Activated gamma-delta T cell (primary cell): ENCODE measurements at regions not wholly inside any gene's neighbourhood (a gene's known extent, or its start where the extent isn't known, plus 50 kb on each side); places are given as distances from the start of the nearest gene placed in this dataset.

Experiments used
- DNase-seq: peaks from one replicate; lab custom pipeline; 2025; lab: John Stamatoyannopoulos, UW

DNA sequence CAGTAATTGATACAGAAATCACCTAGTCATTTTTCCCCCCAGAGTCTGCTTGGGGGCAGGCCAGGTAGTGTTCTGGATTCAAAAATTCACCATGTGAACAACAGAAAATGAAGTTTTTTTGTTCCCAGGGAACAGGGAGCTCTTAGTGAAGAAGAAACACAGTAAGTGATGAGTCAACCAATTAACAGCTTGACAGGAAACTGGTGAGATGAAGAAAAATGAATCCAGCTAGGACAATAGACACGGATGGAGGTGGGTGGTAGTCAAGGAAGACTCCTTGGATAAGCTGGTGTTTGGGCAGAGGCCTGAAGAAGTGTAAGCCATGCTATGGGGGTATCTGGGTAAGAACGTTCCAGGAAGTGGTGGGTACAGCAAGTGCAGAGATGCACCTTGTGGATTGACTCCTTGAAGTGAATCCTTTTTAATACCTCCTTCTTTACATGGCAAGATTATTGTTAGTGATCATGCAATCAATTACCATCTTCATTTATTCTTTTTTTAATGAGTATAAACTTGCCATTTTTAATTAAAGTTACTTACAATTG lies 339.9 kb upstream of the RGMA start:
- DNase-seq = no peak

DNA sequence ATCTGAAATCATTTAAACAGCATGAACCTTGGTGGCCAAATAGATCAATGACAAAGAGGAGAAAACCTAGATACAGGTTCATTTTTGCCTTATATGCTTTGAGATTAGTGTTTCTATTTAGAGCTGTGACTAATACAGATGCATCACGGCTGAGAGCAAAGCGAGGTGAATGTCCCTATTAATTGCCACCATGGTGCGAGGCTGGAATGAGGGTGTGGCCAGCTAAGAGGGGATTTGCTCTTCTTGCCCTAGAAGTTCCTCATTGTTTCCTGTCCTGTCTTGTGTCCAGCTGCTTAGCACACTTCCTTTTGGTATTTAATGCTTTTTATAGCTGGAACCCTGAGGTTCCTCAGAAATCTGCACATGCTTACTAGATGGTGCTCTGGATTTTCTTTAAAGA lies 339.1 kb upstream of the RGMA start:
- no peak for DNase-seq

DNA sequence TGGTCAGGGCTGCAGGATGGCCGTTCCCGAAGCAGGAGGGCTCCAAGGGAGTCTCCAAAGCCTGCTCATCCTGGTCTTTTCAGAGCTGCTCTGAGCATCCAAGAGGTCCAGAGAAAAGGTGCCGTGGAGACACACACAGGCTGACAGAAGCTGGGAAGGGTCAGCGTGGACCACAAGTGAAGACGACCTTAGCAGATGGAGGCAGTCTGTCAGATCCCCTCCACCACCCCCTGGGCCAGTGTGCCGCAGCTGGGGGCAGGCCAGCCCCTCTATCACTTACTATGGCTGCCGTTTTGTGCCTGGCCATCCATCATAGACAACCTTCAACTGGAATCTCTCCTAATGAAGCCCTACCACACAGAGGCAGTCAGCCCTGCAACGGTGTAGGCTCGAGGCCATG lies 335.1 kb upstream of the RGMA start:
- DNase-seq = no peak

DNA sequence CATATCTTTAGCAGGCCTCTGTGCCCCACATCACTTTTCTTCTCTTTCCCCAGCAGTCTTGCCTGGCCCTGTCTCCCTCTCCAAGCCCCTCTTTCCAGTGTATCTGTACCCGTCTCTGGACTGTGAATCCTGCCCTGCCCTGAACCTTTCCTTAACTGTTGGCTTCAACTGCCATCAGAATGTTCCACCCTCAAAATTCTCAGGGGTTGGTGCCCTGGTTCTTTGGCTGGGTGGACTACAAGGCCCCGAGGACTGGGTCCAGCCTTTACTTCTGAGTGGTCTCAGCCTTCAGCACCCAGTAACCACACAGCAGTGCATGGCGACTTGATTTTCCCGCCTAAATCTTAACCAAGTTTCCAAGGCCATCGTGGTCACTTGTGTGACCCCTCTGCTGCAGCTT lies 333.5 kb upstream of the RGMA start:
- no peak for DNase-seq

DNA sequence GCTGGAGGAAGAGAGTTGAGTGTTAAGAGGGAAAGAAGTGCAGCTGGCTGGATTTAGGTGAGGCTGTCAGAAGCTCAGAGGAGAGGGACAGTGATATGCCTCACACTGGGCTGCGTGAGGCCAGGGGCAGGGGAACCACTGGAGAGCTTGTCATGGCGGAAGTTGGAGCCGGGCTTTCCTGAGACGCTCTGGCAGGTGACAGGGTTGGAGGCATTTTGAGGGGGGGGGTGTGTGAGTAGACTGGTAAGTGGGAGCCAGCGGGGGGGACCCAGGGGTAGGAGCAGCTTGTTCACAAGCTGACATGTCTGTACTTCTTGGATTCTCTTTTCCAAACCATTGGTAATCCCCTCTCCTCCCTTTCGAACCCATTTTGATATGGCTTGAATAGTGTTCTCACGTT lies 331.5 kb upstream of the RGMA start:
- no peak for DNase-seq

DNA sequence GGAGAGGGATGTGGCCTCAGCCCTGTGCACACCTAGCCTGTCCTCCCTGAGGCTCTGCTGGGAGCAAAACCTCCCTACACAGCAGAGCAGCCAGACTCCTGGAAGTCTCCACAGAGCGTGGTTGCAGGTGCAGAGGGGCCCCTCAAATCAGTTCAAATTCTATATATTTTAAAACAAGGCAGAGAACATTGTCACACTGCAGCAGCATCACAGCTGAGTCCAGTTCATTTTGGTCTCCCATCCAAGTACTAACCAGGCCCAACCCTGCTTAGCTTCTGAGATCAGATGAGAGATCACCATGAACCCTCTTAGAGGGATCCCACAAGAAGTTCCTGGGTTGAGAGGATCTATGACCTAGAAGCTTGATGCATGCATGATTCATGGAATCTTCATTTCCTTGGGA lies 331.0 kb upstream of the RGMA start:
- DNase-seq = no peak

DNA sequence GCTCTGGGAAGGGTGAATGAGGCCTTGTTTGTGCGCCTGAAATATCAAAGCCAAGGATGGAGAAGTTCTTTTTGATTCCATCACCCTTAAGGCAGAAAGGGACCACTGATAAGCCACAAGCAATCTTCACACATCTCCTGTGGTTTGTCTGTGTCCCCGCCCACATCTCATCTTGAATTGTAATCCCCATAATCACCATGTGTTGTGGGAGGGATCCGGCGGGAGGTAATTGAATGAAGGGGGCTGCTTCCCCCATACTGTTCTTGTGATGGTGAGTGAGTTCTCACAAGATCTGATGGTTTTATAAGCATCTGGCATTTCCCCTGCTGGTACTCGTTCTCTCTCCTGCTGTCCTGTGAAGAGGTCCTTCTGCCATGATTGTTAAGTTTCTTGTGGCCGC lies 329.6 kb upstream of the RGMA start:
- DNase-seq = no peak

DNA sequence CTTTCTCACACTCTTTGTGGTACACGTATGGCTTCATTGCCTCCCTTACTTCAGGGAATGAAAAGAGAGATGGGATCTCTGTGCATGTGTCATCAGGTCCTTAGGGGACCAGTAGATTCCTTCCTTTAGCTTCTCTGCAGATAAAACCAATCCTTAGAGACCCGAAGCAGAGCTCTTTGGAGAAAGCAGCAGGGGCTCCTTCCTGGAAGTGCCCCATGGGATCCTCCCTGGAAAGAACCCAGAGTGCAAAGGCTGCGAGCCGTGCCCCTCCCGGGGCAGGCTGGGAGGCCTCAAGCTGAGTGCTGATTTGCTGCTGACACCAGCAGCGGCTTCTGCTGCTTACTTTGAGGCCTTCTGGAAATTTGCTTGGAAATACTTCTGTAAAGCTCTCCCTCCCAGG lies 328.6 kb upstream of the RGMA start:
- no peak for DNase-seq

DNA sequence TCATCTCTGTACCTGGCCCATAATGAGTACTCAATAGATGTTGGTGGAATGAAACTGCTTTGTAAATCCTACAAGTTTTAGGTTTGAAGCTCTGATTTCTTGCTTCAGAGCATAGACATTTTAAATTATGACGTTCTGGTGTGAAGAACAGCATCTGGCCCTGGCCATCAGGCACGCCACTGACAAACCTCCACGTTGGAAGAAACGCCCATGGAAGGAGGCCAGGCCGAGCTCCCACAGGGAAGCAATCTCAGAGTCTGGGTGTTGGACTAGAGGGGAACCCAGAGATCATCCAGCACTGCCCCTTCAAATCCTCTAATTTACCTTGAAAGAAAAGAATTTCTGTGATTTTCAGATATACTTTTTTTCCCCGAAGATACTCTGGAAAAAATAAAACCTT lies 328.1 kb upstream of the RGMA start:
- no peak for DNase-seq

DNA sequence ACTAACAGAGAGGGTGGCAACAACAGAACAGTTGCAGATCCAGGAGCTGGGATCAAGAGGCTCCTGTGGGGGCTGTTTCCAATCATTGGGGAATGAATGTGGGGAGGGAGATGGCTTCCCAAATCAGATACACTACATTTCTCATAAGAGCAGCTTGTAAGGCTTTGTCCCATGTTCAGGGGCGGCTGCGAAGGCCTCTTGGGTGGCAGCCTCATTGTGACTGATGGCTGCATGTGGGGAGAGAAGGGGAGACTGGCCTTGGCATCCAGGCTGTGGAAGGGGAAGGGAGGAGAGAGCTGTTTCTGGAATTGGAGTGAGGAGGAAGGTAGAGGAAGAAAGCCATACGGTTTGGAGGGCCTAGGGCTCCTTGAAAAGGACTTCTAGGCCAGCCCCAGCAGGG lies 326.6 kb upstream of the RGMA start:
- DNase-seq = no peak

DNA sequence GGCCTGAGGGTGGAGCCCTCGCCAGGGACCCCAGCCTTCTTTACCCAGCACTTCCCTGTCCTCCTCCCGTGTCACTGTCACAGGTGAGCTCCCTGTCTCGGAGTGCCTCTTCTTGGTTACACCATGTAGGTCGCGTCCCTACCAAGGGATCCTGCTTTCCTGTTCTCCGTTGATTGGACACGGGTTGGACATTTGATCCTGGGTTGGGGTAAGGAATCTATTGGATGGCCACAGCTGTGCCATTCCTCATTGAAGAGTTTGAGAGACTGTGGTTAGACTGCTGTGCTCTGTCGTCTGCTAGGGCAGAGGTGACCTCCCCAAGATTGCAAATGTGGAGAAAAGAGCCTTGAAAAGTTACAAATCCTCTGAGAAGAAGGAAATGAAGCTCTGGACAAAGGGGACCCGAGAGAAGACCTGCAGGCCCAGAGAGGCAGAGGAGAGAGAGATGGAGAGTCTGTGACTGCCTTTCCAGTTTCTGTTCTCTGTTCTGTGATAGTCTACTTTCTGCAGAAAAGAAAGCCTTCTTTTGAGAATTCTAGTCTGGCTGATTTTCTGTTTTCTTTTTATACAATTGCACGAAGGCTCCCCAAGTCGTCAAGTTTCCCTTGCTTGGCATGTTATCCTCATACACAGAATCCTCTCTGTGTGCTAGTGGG lies 325.7 kb upstream of the RGMA start:
- DNase-seq = no peak

DNA sequence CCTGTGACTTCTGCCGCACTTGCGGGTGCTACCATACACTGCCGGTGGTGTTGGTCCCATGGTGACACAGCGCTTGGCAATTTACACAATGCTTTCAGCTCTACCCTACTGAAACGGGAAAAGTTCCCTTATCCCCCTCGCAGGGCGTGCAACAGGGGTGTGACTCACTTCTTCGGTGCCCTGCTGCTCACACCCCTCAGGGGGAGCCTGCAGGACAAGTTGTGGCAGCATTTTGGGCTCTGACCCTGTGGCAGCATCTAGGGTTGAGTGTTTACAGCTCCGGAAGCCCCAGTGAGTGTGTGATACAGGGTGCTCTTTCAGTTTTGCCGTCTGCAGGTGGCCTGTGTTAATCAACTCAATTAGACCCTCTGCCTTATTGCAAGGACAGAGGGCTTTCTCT lies 324.7 kb upstream of the RGMA start:
- DNase-seq = no peak

DNA sequence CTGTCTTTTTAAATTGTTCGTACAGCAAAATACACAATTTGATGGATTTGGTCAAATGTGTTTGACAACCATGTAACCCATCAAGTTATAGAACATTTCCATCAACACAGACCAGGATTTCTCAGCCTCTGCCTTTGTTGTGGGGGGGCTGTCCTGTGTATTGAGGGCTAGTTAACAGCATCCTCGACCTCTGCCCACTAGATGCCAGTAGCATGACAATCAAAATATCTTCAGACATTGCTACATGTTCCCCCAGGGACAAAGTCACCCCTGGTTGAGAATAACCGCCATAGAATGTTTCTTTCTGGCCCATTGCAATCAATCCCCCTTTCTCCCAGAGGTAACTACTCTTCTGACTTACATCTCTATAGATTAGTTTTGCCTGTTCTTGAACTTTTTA lies 310.1 kb upstream of the RGMA start:
- no peak for DNase-seq

DNA sequence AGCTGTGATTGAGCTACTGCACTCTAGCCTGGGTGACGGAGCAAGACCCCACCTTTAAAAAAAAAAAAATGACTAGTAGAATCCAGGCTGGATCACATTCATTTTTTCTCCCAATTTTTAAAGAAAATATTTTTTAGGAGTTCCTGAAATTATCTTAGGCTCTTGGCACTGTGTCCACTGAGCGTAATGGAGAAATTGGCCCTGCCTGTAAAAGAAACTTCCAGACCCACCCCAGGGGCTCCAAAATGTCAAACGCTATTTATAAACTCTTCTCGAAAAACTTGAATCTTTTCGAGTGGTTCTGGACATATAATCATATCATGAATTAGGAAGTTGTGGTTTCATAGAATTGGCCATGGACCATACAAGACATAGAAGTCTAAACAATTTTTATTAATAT lies 300.2 kb upstream of the RGMA start:
- DNase-seq = no peak

DNA sequence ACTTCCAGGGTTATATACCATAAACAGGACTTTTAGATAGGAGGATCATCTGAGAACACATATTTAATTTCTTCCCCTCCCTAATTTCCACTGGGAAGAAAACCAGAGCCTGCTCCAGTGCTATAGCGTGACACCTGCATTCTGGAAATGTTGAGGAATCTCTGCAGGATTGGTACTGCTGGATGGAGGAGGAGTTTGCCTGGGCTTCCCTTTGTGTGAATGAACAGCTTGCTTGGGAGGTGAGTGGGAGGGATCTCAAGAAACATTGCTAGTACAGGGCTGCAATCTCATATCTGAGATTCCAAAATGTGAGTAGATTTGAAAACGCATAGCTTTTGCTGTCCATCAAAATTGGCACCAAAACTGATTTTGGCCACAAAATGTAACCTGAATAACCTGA lies 295.9 kb upstream of the RGMA start:
- no peak for DNase-seq

DNA sequence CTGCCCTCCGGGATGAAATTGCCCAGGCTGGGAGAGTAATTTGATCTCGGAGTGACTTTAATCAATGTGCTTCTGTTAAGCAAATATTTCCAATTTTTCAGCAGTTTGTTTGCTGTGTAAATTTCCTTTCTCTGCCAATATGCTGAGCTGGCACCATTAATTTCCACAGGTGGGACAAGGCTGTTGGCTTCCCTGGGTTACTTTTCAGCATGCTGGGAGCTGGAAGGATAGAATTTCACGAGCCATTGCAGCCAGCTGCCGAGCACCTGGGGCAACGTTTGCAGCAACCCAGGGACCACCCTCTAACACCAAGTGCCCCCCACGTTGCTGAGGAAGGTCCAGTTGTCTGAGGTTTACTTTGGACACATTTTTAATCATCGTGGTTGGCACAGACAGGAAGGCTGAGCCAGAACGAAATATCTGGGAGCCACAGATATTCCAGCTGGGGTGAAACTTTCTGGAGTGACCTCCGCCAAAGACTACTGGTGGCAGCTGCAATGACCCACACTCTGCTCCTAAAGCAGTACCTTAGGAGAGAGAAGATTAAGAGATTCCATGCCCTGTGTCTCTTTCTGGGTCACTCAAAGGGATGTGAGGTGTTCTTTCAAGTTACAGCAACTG lies 293.3 kb upstream of the RGMA start:
- no peak for DNase-seq

DNA sequence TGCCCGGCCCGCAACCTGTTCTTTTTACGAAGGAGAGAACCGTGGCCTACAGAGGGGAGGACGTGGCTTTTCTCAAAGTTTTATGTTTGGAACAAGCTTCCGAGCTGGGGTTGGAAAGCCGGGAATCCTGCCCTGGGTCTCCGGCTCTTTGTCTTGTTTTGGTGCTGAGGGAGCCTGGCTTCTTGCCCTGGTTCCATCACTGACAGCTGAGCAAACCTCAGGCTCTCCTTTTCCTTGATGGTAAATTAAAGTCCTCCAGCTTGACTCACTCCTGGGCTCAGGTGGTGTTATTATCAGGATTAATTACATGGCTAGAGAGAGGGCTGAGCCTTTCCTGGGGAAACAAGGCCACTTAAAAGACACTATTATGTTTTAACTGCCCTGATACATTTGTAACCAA lies 289.5 kb upstream of the RGMA start:
- no peak for DNase-seq

DNA sequence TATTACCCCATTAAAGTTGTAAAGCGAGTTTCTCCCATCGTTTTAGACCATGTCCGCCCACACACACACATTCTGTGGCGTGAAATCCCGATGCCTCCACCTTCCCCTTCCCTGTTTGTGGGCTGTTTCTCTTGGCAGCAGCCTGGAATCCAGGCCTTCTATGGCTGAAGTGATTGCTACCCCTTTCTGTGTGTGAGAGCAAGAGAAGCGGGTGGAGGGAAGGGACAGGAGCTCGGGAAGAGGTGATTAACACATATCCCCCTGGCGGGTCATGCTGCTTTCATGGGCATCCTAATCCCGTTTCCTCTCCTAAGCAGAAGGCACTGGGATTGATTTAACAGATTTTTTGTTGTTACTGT lies 283.8 kb upstream of the RGMA start:
- DNase-seq = no peak

DNA sequence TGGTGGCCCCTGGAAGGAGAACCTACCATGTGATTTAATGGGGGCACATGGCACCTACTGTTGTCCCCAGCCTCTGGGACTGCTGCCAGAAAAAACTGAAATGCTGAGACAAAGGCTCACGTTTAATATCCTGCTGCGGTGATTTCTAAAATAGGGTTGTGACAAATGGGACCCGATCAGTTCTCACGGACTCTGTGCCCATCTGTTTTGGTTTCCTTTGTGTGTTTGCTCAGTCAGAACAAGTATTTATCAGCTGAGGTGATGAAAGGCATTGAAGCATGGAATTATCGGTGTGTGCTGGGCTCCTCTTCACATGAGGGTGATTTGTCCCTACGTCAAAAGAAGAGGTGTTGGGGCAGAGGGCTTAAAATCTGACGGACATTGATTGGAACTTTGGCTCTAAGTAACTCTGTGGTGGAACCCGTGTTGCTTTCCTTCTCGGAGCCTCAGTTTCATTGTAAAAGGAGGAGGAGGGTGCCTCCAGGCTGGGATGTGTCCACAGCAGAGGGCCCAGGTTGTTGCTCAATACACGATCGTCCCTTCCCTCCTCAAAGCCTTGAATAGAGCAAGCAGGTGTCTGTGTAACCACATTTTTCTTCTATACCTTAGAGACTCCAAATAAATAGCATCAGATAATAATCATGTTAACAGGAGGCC lies 283.3 kb upstream of the RGMA start:
- no peak for DNase-seq

DNA sequence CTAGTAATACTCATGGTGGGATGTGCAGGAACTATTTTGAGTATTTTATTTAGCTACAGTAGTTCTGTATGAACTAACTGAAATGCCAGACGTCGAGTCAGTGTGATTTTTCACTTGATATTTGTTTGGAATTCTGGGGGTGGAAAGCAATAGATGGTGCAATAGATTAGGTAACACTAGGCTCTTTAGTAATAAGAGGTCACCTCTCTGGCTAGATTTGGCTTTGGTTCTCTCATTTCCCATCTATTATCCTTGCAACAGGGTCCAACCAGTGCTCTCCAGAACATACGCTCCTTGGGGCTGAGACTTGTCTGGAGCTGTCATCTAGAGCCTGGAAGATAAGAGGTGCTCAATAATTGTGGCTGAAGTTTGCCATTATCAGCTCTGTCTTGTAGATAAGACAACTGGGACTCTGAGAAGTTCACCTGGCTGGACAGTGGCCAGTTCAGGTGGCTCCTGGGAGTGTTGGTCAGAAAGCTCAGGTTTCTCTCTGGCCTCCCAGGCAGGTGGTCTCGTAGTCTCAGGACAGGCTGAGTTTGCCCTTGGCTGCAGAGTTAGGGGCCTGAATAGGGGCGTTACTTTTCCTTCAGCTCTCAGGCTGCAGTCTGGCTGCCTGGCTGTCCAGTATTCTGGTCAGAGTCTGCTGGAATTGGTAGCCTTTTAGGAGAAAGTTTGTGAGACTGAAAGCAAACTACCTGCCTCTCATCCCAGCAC lies 277.5 kb upstream of the RGMA start:
- DNase-seq = no peak

DNA sequence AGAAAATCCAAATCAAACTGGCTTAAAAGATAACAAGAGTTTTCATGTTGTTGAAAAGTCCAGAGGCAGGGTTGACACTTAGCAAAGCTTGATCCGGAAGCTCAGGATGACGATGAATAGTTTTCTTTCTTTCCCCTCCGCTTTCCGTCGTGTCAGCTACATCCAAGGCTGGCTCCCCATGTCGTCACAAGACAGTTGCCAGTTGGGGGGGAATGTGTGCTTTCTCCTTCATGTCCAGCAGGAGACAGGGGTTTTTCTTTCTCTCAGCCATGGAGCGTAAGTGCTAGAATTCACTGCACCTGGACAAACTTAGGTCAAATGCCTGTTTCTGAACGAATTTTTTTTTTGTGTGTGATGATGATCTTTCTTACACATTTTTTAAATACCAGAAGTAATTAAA lies 273.8 kb upstream of the RGMA start:
- no peak for DNase-seq

DNA sequence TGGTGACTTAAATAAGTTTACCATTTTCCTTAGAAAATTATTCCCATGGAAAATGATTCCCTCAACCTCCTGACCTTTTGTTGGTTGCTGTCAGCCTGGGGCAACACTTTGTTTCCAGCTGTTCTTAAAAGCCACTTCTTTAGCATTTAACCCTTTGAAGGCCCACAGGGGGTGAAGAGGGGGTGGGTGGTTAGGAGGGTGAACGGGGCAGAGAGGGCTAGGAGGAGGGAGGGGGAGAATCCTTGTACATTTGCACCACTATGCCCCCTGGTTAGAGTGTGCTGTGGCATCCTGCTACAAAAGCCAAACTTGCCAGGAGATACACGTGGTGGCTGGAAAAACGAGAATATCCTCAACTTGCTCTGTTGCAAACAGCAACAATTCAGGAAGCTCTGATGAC lies 273.2 kb upstream of the RGMA start:
- DNase-seq = no peak

DNA sequence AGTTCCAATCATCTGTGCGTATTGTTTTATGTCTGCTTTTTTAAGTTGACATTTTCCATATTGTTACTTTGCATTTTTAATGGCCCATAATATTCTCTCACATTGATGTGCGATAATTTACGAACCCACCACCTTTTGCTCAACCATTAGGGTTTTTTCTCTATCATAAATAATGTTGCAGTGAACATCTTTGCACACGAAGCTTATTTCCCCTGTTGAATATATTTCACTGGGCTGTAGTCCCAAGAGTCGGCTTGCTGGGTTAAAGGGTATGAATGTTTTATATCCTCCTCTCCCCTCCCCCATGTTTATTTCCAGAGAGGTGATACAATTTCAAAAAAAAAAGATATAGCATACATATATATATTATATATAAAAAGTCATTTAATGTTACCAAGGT lies 272.7 kb upstream of the RGMA start:
- DNase-seq = no peak
